ENCODE measurements at regions not wholly inside any gene's neighbourhood (a gene's known extent, or its start where the extent isn't known, plus 50 kb on each side); places are given as distances from the start of the nearest gene placed in this dataset.

GRCh38 chr4:10336471-10336870, 120.8 kb downstream of the ZNF518B start:
- DNase-seq (ENCODE audit: low read depth in 4 of 4, low spot score in 3 of 4): no peak

- DNase-seq (ENCODE audit: low read depth in 4 of 4, low spot score in 3 of 4): no peak
Observed at GRCh38 chr4:10335050-10335449, 122.2 kb downstream of the ZNF518B start.

GRCh38 chr4:10334506-10335028, 122.7 kb downstream of the ZNF518B start:
- no peak for DNase-seq (ENCODE audit: low read depth in 4 of 4, low spot score in 3 of 4)

GRCh38 chr4:10333942-10334341, 123.3 kb downstream of the ZNF518B start:
- DNase-seq (ENCODE audit: low read depth in 4 of 4, low spot score in 3 of 4): no peak

GRCh38 chr4:10326075-10326474, 131.2 kb downstream of the ZNF518B start:
- no peak for DNase-seq (ENCODE audit: low read depth in 4 of 4, low spot score in 3 of 4)

GRCh38 chr4:10321931-10322330, 135.3 kb downstream of the ZNF518B start:
- no peak for DNase-seq (ENCODE audit: low read depth in 4 of 4, low spot score in 3 of 4)

- DNase-seq (ENCODE audit: low read depth in 4 of 4, low spot score in 3 of 4): no peak
Observed at GRCh38 chr4:10320130-10320529, 137.1 kb downstream of the ZNF518B start.

GRCh38 chr4:10317345-10317744, 139.9 kb downstream of the ZNF518B start:
- DNase-seq (ENCODE audit: low read depth in 4 of 4, low spot score in 3 of 4): no peak

GRCh38 chr4:10316851-10317250, 140.4 kb downstream of the ZNF518B start:
- no peak for DNase-seq (ENCODE audit: low read depth in 4 of 4, low spot score in 3 of 4)

GRCh38 chr4:10315638-10316037, 141.6 kb downstream of the ZNF518B start:
- no peak for DNase-seq (ENCODE audit: low read depth in 4 of 4, low spot score in 3 of 4)

- no peak for DNase-seq (ENCODE audit: low read depth in 4 of 4, low spot score in 3 of 4)
Observed at GRCh38 chr4:10312568-10312967, 144.7 kb downstream of the ZNF518B start.

GRCh38 chr4:10311939-10312338, 145.3 kb downstream of the ZNF518B start:
- no peak for DNase-seq (ENCODE audit: low read depth in 4 of 4, low spot score in 3 of 4)

- no peak for DNase-seq (ENCODE audit: low read depth in 4 of 4, low spot score in 3 of 4)
Observed at GRCh38 chr4:10305816-10306215, 151.4 kb downstream of the ZNF518B start.

- no peak for DNase-seq (ENCODE audit: low read depth in 4 of 4, low spot score in 3 of 4)
Observed at GRCh38 chr4:10303291-10303690, 153.9 kb downstream of the ZNF518B start.

GRCh38 chr4:10302096-10302495, 155.1 kb downstream of the ZNF518B start:
- no peak for DNase-seq (ENCODE audit: low read depth in 4 of 4, low spot score in 3 of 4)

GRCh38 chr4:10299601-10300000, 157.6 kb downstream of the ZNF518B start:
- DNase-seq (ENCODE audit: low read depth in 4 of 4, low spot score in 3 of 4): no peak

GRCh38 chr4:10298681-10299080, 158.5 kb downstream of the ZNF518B start:
- no peak for DNase-seq (ENCODE audit: low read depth in 4 of 4, low spot score in 3 of 4)

GRCh38 chr4:10296730-10297129, 160.5 kb downstream of the ZNF518B start:
- peak; percentile 14 to 29 (median 20) for DNase-seq (ENCODE audit: low read depth in 4 of 4, low spot score in 3 of 4)

- no peak for DNase-seq (ENCODE audit: low read depth in 4 of 4, low spot score in 3 of 4)
Observed at GRCh38 chr4:10295301-10295700, 161.9 kb downstream of the ZNF518B start.

- DNase-seq (ENCODE audit: low read depth in 4 of 4, low spot score in 3 of 4): no peak
Observed at GRCh38 chr4:10289538-10289906, 167.7 kb downstream of the ZNF518B start.

- no peak for DNase-seq (ENCODE audit: low read depth in 4 of 4, low spot score in 3 of 4)
Observed at GRCh38 chr4:10288830-10289537, 168.2 kb downstream of the ZNF518B start.

- no peak for DNase-seq (ENCODE audit: low read depth in 4 of 4, low spot score in 3 of 4)
Observed at GRCh38 chr4:10285028-10285427, 168.4 kb upstream of the WDR1 start.

GRCh38 chr4:10283761-10284160, 167.2 kb upstream of the WDR1 start:
- DNase-seq (ENCODE audit: low read depth in 4 of 4, low spot score in 3 of 4): no peak
